PC-3 (cell line): ENCODE measurements at regions not wholly inside any gene's neighbourhood (a gene's known extent, or its start where the extent isn't known, plus 50 kb on each side); places are given as distances from the start of the nearest gene placed in this dataset.

Experiments
- CTCF ChIP-seq: fragments of 300-600 bp; sonication (generic); conservative IDR thresholded peaks from 2 replicates; pipeline ENCODE4 v1.5.1; 2017; ENCODE audit warnings: antibody characterized with exemption, low read depth, mild to moderate bottlenecking, low read length
- EZH2 ChIP-seq: fragments of 300-600 bp; sonication (generic); IDR thresholded peaks from one replicate; pipeline ENCODE4 v1.6.1; 2017; ENCODE audit warnings: antibody characterized with exemption, mild to moderate bottlenecking, low read length; ENCODE audit not compliant: unreplicated experiment

- no peak for TF ChIP-seq CTCF
- no peak for TF ChIP-seq EZH2
Observed at GRCh38 chr12:72876092-72876491, 603.9 kb downstream of the TRHDE start.
